Activated CD8-positive, alpha-beta T cell treated with anti-CD3 and anti-CD28 coated beads for 36 hours (primary cell): ENCODE measurements at regions not wholly inside any gene's neighbourhood (a gene's known extent, or its start where the extent isn't known, plus 50 kb on each side); places are given as distances from the start of the nearest gene placed in this dataset.

Source experiments
- ATAC-seq: fragments of 200-7000 bp; cut with Tn5 transposase; one replicate; pipeline ENCODE4 v1.10.0; 2021; ENCODE audit warnings: mild to moderate bottlenecking, moderate library complexity
- CTCF ChIA-PET: fragments of 350-600 bp; sonication (Branson Sonifier 250); formaldehyde crosslinking; loops from one replicate; lab custom pipeline; 2021; ENCODE audit warnings: antibody characterized with exemption; lab: Charles Lee
- POLR2A ChIA-PET: fragments of 350-600 bp; sonication (Branson Sonifier 250); formaldehyde crosslinking; loops from one replicate; lab custom pipeline; 2021; ENCODE audit warnings: antibody characterized with exemption; lab: Charles Lee
- DNase-seq: peaks from one replicate; pipeline ENCODE4 v3.0.0-alpha.2; 2020
- H3K27ac Mint-ChIP-seq: one replicate; pipeline ENCODE4 v1.8.0; 2021; ENCODE audit warnings: mild to moderate bottlenecking, mixed read lengths
- H3K27me3 Mint-ChIP-seq: one replicate; pipeline ENCODE4 v1.8.0; 2021; ENCODE audit warnings: mixed read lengths
- H3K36me3 Mint-ChIP-seq: one replicate; pipeline ENCODE4 v1.8.0; 2021; ENCODE audit warnings: low read depth, mixed read lengths
- H3K4me1 Mint-ChIP-seq: one replicate; pipeline ENCODE4 v1.8.0; 2021; ENCODE audit warnings: low read depth, mixed read lengths
- H3K4me3 Mint-ChIP-seq: one replicate; pipeline ENCODE4 v1.8.0; 2021; ENCODE audit warnings: mild to moderate bottlenecking, moderate library complexity, mixed read lengths
- H3K9me3 Mint-ChIP-seq: one replicate; pipeline ENCODE4 v1.8.0; 2021; ENCODE audit warnings: mixed read lengths
- intact Hi-C: fragments of 100-400 bp; cut with micrococcal nuclease; formaldehyde crosslinking; loops from one replicate; pipeline ENCODE4 v1.10.0; 2022
- TF ChIP-seq, protein P1 (sequence below): fragments of 200-600 bp; IDR thresholded peaks from one replicate; pipeline ENCODE4 v1.8.0; 2022; ENCODE audit warnings: antibody characterized with exemption, mild to moderate bottlenecking

DNA sequence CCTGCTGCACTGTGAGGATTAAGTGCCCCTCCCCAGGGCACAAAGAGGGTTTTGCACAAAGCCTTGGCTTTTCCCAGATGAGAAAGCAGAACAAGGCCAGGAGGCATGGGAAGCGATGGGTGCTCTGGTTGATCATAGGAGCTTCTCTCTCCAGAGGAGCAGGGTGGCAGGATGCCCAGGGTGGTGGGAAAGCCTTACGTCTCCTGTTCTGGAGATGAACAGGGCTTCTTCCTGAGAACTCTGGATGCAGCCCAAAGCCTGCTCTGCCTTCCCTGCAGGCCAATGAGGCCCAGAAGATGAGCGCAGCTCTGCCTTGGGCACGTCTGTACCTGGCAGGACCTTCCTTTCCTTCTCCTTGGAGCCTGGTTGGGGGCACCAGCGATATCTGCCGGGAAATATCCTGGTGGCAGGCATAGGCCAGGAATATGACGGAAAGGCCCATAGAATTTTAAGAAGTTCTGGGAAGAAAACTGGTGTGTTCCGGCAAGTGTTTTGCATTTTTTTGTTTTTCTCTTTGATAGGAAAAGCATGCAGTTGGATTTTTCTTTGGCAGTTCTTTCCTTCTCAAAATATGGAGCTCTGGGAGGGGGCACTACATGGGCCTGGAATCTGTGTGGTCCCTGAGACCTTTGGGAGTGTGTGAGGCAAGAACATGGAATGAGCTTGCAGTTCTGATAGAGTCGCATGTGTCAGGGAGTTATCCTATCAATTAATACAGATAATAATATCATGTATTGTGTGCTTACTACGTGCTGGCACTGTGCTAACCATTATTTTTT, 253.2 kb upstream of the KLF4 start:
- ATAC-seq (no peak), DNase-seq (no peak)
- ChIA-PET CTCF (no interaction called here), POLR2A (no interaction called here)
- Mint-ChIP-seq H3K27me3 (no peaks in the 10 kb centered on the region), H3K4me1 (no peaks in the 10 kb centered on the region), H3K27ac (no peak overlapping the region), H3K4me3 (no peak overlapping the region), H3K36me3 (no peaks in the 10 kb centered on the region), H3K9me3 (no peaks in the 10 kb centered on the region)
- intact Hi-C loops = no loop called here
- TF ChIP-seq, protein P1, sequence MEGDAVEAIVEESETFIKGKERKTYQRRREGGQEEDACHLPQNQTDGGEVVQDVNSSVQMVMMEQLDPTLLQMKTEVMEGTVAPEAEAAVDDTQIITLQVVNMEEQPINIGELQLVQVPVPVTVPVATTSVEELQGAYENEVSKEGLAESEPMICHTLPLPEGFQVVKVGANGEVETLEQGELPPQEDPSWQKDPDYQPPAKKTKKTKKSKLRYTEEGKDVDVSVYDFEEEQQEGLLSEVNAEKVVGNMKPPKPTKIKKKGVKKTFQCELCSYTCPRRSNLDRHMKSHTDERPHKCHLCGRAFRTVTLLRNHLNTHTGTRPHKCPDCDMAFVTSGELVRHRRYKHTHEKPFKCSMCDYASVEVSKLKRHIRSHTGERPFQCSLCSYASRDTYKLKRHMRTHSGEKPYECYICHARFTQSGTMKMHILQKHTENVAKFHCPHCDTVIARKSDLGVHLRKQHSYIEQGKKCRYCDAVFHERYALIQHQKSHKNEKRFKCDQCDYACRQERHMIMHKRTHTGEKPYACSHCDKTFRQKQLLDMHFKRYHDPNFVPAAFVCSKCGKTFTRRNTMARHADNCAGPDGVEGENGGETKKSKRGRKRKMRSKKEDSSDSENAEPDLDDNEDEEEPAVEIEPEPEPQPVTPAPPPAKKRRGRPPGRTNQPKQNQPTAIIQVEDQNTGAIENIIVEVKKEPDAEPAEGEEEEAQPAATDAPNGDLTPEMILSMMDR = no peak

DNA sequence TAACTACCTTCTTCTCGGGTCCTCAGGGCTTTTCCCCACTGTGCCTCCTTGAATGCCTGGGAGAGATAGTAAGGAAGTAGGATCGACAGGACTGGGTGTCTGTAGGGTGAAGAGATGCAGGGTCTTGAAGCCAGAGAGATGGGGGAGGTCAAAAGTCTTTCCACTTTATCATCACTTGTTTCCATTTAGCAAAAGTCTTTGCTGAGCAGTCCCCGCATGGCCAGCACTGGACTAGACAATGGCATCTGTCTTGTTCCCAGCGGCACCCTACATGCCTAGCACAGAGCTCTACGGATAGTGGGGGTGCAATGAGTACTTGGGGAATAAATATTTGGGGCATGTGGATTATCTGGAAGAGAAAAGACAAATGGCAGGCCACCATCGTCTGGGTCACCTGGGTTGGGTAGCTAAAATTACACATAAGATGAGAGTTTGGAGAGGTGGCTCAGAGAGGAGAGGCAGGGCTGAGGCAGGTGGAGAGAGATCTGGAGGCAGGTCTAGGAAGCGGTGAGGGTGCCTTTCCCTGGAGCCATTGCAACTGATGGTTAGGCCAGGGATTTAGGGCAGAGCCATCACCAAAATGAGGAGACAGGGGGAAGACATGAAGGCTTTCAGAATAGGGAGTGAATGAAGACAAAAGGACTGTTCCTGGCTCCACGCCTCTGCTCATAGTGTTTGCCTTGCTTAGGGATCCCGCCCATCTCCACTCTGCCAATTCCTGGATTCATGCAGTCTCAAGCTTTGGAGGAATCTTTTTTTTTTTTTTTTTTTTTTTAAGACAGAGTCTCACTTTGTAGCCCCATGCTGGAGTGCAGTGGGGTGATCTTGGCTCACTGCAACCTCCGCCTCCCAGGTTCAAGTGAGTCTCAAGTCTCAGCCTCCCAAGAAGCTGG, 250.8 kb upstream of the KLF4 start:
- H3K36me3 Mint-ChIP-seq = no peaks in the 10 kb centered on the region
- H3K27me3 Mint-ChIP-seq = no peaks in the 10 kb centered on the region
- H3K9me3 Mint-ChIP-seq = no peaks in the 10 kb centered on the region
- POLR2A ChIA-PET = no interaction called here
- CTCF ChIA-PET = no interaction called here
- TF ChIP-seq, protein P1 = no peak
- no peak overlapping the region for H3K27ac Mint-ChIP-seq
- no peak for ATAC-seq
- DNase-seq = no peak
- H3K4me3 Mint-ChIP-seq = no peak overlapping the region
- H3K4me1 Mint-ChIP-seq = no peaks in the 10 kb centered on the region
- intact Hi-C loops = no loop called here

DNA sequence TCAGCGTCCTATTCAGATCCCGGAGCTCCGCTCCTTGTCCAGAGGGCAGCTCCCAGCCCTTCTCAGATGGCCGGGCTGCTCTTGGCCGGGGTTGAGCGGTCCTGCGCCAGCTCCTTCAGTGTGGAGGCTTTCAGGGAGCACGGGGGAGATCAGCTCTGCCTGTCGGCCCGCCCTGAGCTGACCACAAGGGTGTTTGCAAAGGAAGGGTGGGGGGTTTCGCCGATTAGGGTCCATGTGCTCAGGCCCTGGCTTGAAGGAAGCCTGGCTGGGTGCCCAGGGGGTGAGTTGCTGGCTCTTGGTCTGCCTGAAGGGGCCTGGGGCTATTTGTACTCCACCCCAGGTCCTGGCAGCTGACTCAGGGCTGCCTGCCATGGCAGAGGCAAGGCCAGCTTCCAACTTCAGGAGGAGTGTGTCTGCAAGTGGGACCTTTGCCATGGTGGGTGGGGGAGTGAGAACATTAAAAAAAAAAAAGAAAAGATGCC, 250.1 kb upstream of the KLF4 start:
- DNase-seq = no peak
- ChIA-PET POLR2A (no interaction called here), CTCF (no interaction called here)
- no peak for ATAC-seq
- H3K36me3 Mint-ChIP-seq = no peaks in the 10 kb centered on the region
- intact Hi-C loops = no loop called here
- no peak overlapping the region for H3K27ac Mint-ChIP-seq
- TF ChIP-seq, protein P1 = no peak
- no peaks in the 10 kb centered on the region for H3K4me1 Mint-ChIP-seq
- no peak overlapping the region for H3K4me3 Mint-ChIP-seq
- no peaks in the 10 kb centered on the region for H3K27me3 Mint-ChIP-seq
- no peaks in the 10 kb centered on the region for H3K9me3 Mint-ChIP-seq

DNA sequence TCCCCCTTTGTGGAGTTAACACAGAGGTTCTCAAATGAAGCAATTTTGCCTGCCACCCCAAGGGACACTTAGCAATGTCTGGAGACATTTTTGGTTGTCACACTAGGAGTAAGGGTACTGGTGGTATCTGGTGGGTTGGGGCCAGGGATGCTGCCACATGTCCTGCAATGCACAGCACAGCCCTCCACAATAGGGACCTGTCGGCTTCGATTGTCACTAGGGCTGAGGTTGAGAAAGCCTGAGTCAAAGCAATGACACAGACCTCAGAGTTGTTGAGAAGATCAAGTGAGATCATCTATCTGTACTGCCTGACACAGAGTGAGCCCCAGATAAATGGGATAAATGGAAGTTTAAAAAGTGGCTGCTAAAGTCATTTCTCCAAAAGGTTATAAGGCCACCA, 249.2 kb upstream of the KLF4 start:
- ChIA-PET POLR2A (no interaction called here), CTCF (no interaction called here)
- TF ChIP-seq, protein P1 = no peak
- Mint-ChIP-seq H3K27me3 (no peaks in the 10 kb centered on the region), H3K27ac (no peak overlapping the region), H3K4me1 (no peaks in the 10 kb centered on the region), H3K9me3 (no peaks in the 10 kb centered on the region), H3K4me3 (no peak overlapping the region), H3K36me3 (no peaks in the 10 kb centered on the region)
- ATAC-seq (no peak), DNase-seq (no peak)
- intact Hi-C loops = no loop called here
